Stomach smooth muscle (tissue), 2 donors: ENCODE measurements at regions not wholly inside any gene's neighbourhood (a gene's known extent, or its start where the extent isn't known, plus 50 kb on each side); places are given as distances from the start of the nearest gene placed in this dataset.
"Not testable (repeated sequence)": the region's sequence is repeated elsewhere in the genome, so short reads cannot be mapped to it uniquely, and the experiment has no call there.

Source experiments
- H3K27ac ChIP-seq: one replicate; pipeline ENCODE4 v1.7.0; 2013; ENCODE audit warnings: mild to moderate bottlenecking, low read length, inconsistent platforms
- H3K27me3 ChIP-seq, 2 donors: one replicate each; pipeline ENCODE4 v1.7.0; 2013; ENCODE audit warnings: low read length in 2 of 2; ENCODE audit not compliant: insufficient read depth in 2 of 2, control insufficient read depth in 1 of 2
- H3K36me3 ChIP-seq, 2 donors: one replicate each; pipeline ENCODE4 v1.7.0; 2013; ENCODE audit warnings: low read length in 2 of 2; ENCODE audit not compliant: control insufficient read depth in 2 of 2, insufficient read depth in 2 of 2
- H3K4me1 ChIP-seq: one replicate; pipeline ENCODE4 v1.7.0; 2013; ENCODE audit warnings: low read length; ENCODE audit not compliant: control insufficient read depth, insufficient read depth
- H3K4me3 ChIP-seq, 2 donors: one replicate each; pipeline ENCODE4 v1.7.0; 2013; ENCODE audit warnings: low read length in 2 of 2
- H3K9ac ChIP-seq, 2 donors: one replicate each; pipeline ENCODE4 v1.7.0; 2013; ENCODE audit warnings: low read length in 2 of 2, mild to moderate bottlenecking in 1 of 2
- H3K9me3 ChIP-seq, 2 donors: one replicate each; pipeline ENCODE4 v1.7.0; 2013; ENCODE audit warnings: low read length in 2 of 2; ENCODE audit not compliant: control insufficient read depth in 2 of 2
- donor health status: healthy.
- donor health status: Pancreatic carcinoma.

- Histone ChIP-seq H3K9ac (no peak overlapping the region), H3K4me1 (peaks cover 3% of the 10 kb centered on the region), H3K9me3 (no peaks in the 10 kb centered on the region), H3K27ac (no peak overlapping the region), H3K36me3 (no peaks in the 10 kb centered on the region), H3K27me3 (peaks cover 0 to 5% of the 10 kb centered on the region in 2 donors), H3K4me3 (peak overlapping the region in 1 of 2 donors; percentile 8)
Measured at GRCh38 chr20:53738039-53738944, 144.7 kb upstream of the ZNF217 start.

GRCh38 chr20:53737396-53738038 lies 143.9 kb upstream of the ZNF217 start:
- H3K36me3 ChIP-seq: no peaks in the 10 kb centered on the region
- H3K4me1 ChIP-seq: peaks cover 3% of the 10 kb centered on the region
- H3K9me3 ChIP-seq: no peaks in the 10 kb centered on the region
- peaks cover 0 to 5% of the 10 kb centered on the region in 2 donors for H3K27me3 ChIP-seq
- no peak overlapping the region for H3K4me3 ChIP-seq
- no peak overlapping the region for H3K27ac ChIP-seq
- no peak overlapping the region for H3K9ac ChIP-seq

GRCh38 chr20:53736757-53737395 lies 143.2 kb upstream of the ZNF217 start:
- H3K27ac ChIP-seq: no peak overlapping the region

GRCh38 chr20:53736122-53736756 lies 142.6 kb upstream of the ZNF217 start:
- no peaks in the 10 kb centered on the region for H3K9me3 ChIP-seq
- peaks cover 0 to 5% of the 10 kb centered on the region in 2 donors for H3K27me3 ChIP-seq
- H3K36me3 ChIP-seq: no peaks in the 10 kb centered on the region
- no peak overlapping the region for H3K27ac ChIP-seq
- no peak overlapping the region for H3K4me3 ChIP-seq
- peaks cover 3% of the 10 kb centered on the region for H3K4me1 ChIP-seq
- no peak overlapping the region for H3K9ac ChIP-seq

More at GRCh38 chr20:53736757-53737395, 143.2 kb upstream of the ZNF217 start:
- Histone ChIP-seq H3K4me1 (peaks cover 3% of the 10 kb centered on the region), H3K9me3 (no peaks in the 10 kb centered on the region), H3K36me3 (no peaks in the 10 kb centered on the region), H3K9ac (no peak overlapping the region), H3K4me3 (no peak overlapping the region), H3K27me3 (peaks cover 0 to 5% of the 10 kb centered on the region in 2 donors)

- H3K9ac ChIP-seq: no peak overlapping the region
- H3K27ac ChIP-seq: no peak overlapping the region
- H3K4me3 ChIP-seq: no peak overlapping the region
- peaks cover 0 to 5% of the 10 kb centered on the region in 2 donors for H3K27me3 ChIP-seq
- H3K9me3 ChIP-seq: no peaks in the 10 kb centered on the region
- peaks cover 3% of the 10 kb centered on the region for H3K4me1 ChIP-seq
- H3K36me3 ChIP-seq: no peaks in the 10 kb centered on the region
Measured at GRCh38 chr20:53735536-53736050, 142.0 kb upstream of the ZNF217 start.

GRCh38 chr20:53734006-53734688 lies 140.5 kb upstream of the ZNF217 start:
- peaks cover 0 to 5% of the 10 kb centered on the region in 2 donors for H3K27me3 ChIP-seq
- H3K27ac ChIP-seq: no peak overlapping the region
- no peak overlapping the region for H3K9ac ChIP-seq
- no peaks in the 10 kb centered on the region for H3K9me3 ChIP-seq
- no peaks in the 10 kb centered on the region for H3K36me3 ChIP-seq
- no peak overlapping the region for H3K4me3 ChIP-seq
- H3K4me1 ChIP-seq: peaks cover 3% of the 10 kb centered on the region

GRCh38 chr20:53731595-53731994 lies 138.0 kb upstream of the ZNF217 start:
- Histone ChIP-seq H3K27me3 (no peaks in the 10 kb centered on the region), H3K9ac (no peak overlapping the region), H3K9me3 (no peaks in the 10 kb centered on the region), H3K4me1 (no peaks in the 10 kb centered on the region), H3K36me3 (no peaks in the 10 kb centered on the region), H3K4me3 (no peak overlapping the region), H3K27ac (no peak overlapping the region)

GRCh38 chr20:53728359-53728758 lies 134.7 kb upstream of the ZNF217 start:
- no peak overlapping the region for H3K9ac ChIP-seq
- no peak overlapping the region for H3K27ac ChIP-seq
- no peaks in the 10 kb centered on the region for H3K27me3 ChIP-seq

GRCh38 chr20:53727239-53727638 lies 133.6 kb upstream of the ZNF217 start:
- not testable (repeated sequence) for H3K36me3 ChIP-seq, H3K9me3 ChIP-seq, H3K27ac ChIP-seq, H3K9ac ChIP-seq, H3K4me3 ChIP-seq, H3K27me3 ChIP-seq, H3K4me1 ChIP-seq

More at GRCh38 chr20:53728359-53728758, 134.7 kb upstream of the ZNF217 start:
- Histone ChIP-seq H3K36me3 (no peaks in the 10 kb centered on the region), H3K4me1 (no peaks in the 10 kb centered on the region), H3K9me3 (no peaks in the 10 kb centered on the region), H3K4me3 (no peak overlapping the region)

- H3K9me3 ChIP-seq: no peaks in the 10 kb centered on the region
- no peak overlapping the region for H3K4me3 ChIP-seq
- H3K4me1 ChIP-seq: no peaks in the 10 kb centered on the region
- H3K9ac ChIP-seq: no peak overlapping the region
- H3K27me3 ChIP-seq: no peaks in the 10 kb centered on the region
- H3K27ac ChIP-seq: no peak overlapping the region
- no peaks in the 10 kb centered on the region for H3K36me3 ChIP-seq
Measured at GRCh38 chr20:53725575-53725970, 131.9 kb upstream of the ZNF217 start.
